OCI-LY3 (cell line): ENCODE measurements at regions not wholly inside any gene's neighbourhood (a gene's known extent, or its start where the extent isn't known, plus 50 kb on each side); places are given as distances from the start of the nearest gene placed in this dataset.

ENCODE experiments used
- H2AFZ ChIP-seq: fragments of 200-600, 300-600 bp; shearing (Covaris generic); 2 replicates; pipeline ENCODE4 v1.6.0; 2014; ENCODE audit warnings: antibody characterized with exemption, low read depth, low read length
- H3K27ac ChIP-seq: fragments of 200-600, 300-600 bp; sonication (generic); 2 replicates; pipeline ENCODE4 v1.5.1; 2014; ENCODE audit warnings: mild to moderate bottlenecking, low read length, moderate library complexity, mixed read lengths
- H3K27me3 ChIP-seq: fragments of 200-600, 300-600 bp; sonication (generic); 2 replicates; pipeline ENCODE4 v1.6.1; 2014; ENCODE audit warnings: low read depth, low read length, mixed read lengths
- H3K36me3 ChIP-seq: fragments of 200-600, 300-600 bp; sonication (generic); replicated peaks from 2 replicates; pipeline ENCODE3; 2014; ENCODE audit warnings: low read depth, low read length, mixed read lengths
- H3K4me1 ChIP-seq: fragments of 300-600, 200-600 bp; sonication (generic); 2 replicates; pipeline ENCODE4 v1.6.1; 2014; ENCODE audit warnings: low read length, mixed read lengths
- H3K4me2 ChIP-seq: fragments of 200-600, 300-600 bp; sonication (generic); 2 replicates; pipeline ENCODE4 v1.6.1; 2014; ENCODE audit warnings: low read length, mixed read lengths
- H3K4me3 ChIP-seq: fragments of 300-600, 200-600 bp; sonication (generic); 2 replicates; pipeline ENCODE4 v1.5.1; 2014; ENCODE audit warnings: antibody characterized with exemption, mild to moderate bottlenecking, low read length, moderate library complexity
- H3K79me2 ChIP-seq: fragments of 300-600, 200-600 bp; shearing (Covaris generic); 2 replicates; pipeline ENCODE4 v1.6.1; 2014; ENCODE audit warnings: mild to moderate bottlenecking, low read length, mixed read lengths
- H3K9ac ChIP-seq: fragments of 300-600, 200-600 bp; shearing (Covaris generic); 2 replicates; pipeline ENCODE4 v1.6.0; 2014; ENCODE audit warnings: mild to moderate bottlenecking, low read length, moderate library complexity
- H3K9me3 ChIP-seq: fragments of 200-600, 300-600 bp; shearing (Covaris generic); 2 replicates; pipeline ENCODE4 v1.6.1; 2014; ENCODE audit warnings: low read length, mixed read lengths; ENCODE audit not compliant: insufficient read depth
- H4K20me1 ChIP-seq: fragments of 200-600, 300-600 bp; sonication (generic); 2 replicates; pipeline ENCODE4 v1.6.1; 2016; ENCODE audit warnings: low read length, mixed read lengths; ENCODE audit not compliant: insufficient read depth
- EZH2phosphoT487 ChIP-seq: fragments of 200-600 bp; shearing (Covaris generic); IDR thresholded peaks from 2 replicates; pipeline ENCODE4 v1.6.1; 2018; ENCODE audit warnings: antibody characterized with exemption, mixed run types, low read depth
- TF ChIP-seq, protein P1 (sequence below): fragments of 200-600, 300-600 bp; sonication (generic); IDR thresholded peaks from 2 replicates; pipeline ENCODE4 v1.5.1; 2014; ENCODE audit warnings: antibody characterized with exemption, low read length, low read depth

DNA sequence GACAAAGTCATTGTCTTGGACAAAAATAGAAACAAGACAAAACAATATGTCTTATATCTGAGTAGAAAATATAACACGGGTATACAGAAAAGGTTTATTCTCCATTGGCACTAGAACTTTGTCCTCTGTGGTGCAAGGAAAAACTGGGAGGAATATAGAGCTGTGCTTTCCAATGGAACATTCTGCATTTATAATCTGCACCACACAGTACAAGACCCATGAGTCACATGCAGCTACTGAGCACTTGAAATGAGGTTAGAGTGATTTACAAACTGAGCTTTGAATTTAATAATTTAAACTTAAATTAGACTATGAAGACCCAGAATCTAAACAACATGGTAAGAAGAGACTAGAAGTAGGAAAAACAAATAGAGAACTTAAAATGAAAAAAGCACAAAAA is 86.1 kb downstream of the RAP2A start:
- Histone ChIP-seq H3K4me3 (no peak overlapping the region), H3K36me3 (no peaks in the 10 kb centered on the region), H3K27me3 (no peaks in the 10 kb centered on the region), H3K4me2 (no peak overlapping the region), H3K79me2 (no peaks in the 10 kb centered on the region), H3K27ac (no peak overlapping the region), H3K9ac (no peak overlapping the region), H3K4me1 (no peaks in the 10 kb centered on the region), H4K20me1 (no peaks in the 10 kb centered on the region), H2AFZ (no peak overlapping the region), H3K9me3 (no peaks in the 10 kb centered on the region)
- no peak for TF ChIP-seq EZH2phosphoT487
- TF ChIP-seq, protein P1, sequence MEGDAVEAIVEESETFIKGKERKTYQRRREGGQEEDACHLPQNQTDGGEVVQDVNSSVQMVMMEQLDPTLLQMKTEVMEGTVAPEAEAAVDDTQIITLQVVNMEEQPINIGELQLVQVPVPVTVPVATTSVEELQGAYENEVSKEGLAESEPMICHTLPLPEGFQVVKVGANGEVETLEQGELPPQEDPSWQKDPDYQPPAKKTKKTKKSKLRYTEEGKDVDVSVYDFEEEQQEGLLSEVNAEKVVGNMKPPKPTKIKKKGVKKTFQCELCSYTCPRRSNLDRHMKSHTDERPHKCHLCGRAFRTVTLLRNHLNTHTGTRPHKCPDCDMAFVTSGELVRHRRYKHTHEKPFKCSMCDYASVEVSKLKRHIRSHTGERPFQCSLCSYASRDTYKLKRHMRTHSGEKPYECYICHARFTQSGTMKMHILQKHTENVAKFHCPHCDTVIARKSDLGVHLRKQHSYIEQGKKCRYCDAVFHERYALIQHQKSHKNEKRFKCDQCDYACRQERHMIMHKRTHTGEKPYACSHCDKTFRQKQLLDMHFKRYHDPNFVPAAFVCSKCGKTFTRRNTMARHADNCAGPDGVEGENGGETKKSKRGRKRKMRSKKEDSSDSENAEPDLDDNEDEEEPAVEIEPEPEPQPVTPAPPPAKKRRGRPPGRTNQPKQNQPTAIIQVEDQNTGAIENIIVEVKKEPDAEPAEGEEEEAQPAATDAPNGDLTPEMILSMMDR = no peak

DNA sequence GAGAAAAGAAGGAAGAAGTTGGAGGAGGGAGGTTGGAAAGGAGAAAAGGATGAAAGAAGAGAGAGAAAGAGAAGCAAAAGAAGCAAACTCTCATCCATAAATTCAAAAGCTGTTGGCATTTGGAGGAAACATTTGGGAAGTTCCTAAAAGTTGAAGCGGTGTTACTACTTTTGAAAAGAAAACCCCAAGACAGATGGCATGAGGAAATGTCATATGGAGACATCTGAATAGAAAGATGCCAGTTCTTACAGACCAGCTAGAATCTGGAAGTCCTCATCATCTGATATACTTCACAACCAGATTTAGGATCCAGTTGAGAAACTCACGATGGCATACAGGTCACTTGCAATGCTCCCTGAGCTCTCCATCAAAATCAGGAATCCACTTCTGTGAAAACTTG is 86.9 kb downstream of the RAP2A start:
- TF ChIP-seq EZH2phosphoT487 = no peak
- TF ChIP-seq, protein P1 = no peak

DNA sequence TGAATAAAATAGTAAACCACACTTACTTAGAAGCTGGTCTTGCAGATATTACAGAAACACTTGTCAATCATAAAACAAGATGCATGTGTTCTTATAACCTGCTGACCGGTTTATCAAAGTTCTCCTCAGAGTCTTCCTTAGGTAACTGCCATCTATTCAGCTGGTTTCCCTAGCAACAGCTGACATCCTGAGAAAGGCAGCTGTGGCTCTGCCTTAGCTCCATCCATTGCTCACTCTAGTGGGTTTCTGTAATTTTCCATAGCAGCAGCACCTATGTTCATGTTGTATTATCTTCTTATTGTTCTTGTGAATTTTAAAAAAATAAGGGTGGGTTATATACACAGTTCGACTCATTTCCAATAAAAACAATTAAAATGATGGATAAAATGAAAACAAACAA is 87.8 kb downstream of the RAP2A start:
- H3K27ac ChIP-seq = no peak overlapping the region
- no peaks in the 10 kb centered on the region for H3K27me3 ChIP-seq
- H3K9me3 ChIP-seq = no peaks in the 10 kb centered on the region
- no peaks in the 10 kb centered on the region for H3K79me2 ChIP-seq
- no peak overlapping the region for H3K4me3 ChIP-seq
- TF ChIP-seq, protein P1 = no peak
- TF ChIP-seq EZH2phosphoT487 = no peak
- H4K20me1 ChIP-seq = no peaks in the 10 kb centered on the region
- no peak overlapping the region for H2AFZ ChIP-seq
- H3K36me3 ChIP-seq = no peaks in the 10 kb centered on the region
- H3K9ac ChIP-seq = no peak overlapping the region
- H3K4me2 ChIP-seq = no peak overlapping the region
- no peaks in the 10 kb centered on the region for H3K4me1 ChIP-seq

More for the DNA sequence above, 86.9 kb downstream of the RAP2A start:
- Histone ChIP-seq H3K9me3 (no peaks in the 10 kb centered on the region), H2AFZ (no peak overlapping the region), H3K79me2 (no peaks in the 10 kb centered on the region), H4K20me1 (no peaks in the 10 kb centered on the region), H3K27me3 (no peaks in the 10 kb centered on the region), H3K4me1 (no peaks in the 10 kb centered on the region), H3K4me3 (no peak overlapping the region), H3K9ac (no peak overlapping the region), H3K27ac (no peak overlapping the region), H3K36me3 (no peaks in the 10 kb centered on the region), H3K4me2 (no peak overlapping the region)

DNA sequence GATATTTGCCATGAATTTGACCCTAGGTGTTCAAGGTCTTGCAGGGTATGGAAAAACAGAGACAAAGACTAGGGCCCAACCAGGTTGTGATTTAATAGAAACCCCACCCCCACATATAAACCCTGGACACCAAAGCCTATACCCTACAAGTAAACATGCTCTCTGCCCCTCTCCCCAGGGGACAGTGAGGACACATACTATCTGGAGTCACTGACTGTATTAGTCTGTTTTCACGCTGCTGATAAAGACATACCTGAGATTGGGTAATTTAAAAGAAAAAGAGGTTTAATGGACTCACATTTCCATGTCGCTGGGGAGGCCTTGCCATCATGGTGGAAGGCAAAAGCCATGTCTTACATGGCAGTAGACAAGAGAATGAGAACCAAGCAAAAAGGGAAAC is 88.3 kb downstream of the RAP2A start:
- Histone ChIP-seq H3K27me3 (no peaks in the 10 kb centered on the region), H3K79me2 (no peaks in the 10 kb centered on the region), H3K4me2 (no peak overlapping the region), H3K27ac (no peak overlapping the region), H4K20me1 (no peaks in the 10 kb centered on the region), H3K9ac (no peak overlapping the region), H2AFZ (no peak overlapping the region), H3K4me3 (no peak overlapping the region), H3K36me3 (no peaks in the 10 kb centered on the region), H3K9me3 (no peaks in the 10 kb centered on the region), H3K4me1 (no peaks in the 10 kb centered on the region)
- TF ChIP-seq, protein P1 = no peak
- TF ChIP-seq EZH2phosphoT487 = no peak
